Stimulated activated naive B cell treated with anti-CD40 and anti-IgM and Interleukin-4, amounts not matched to agents 10 μg/mL and 1 μg/mL and 100 μg/mL, for 72 hours (primary cell): ENCODE measurements at regions not wholly inside any gene's neighbourhood (a gene's known extent, or its start where the extent isn't known, plus 50 kb on each side); places are given as distances from the start of the nearest gene placed in this dataset.

Source experiments
- ATAC-seq, 2 donors: fragments of 150-1000 bp; cut with Tn5 transposase; replicated peaks; 2 replicates each; pipeline ENCODE4 v1.10.0; 2021; ENCODE audit warnings: moderate library complexity in 1 of 2
- DNase-seq: peaks from one replicate; pipeline ENCODE4 v3.0.0; 2021
- H3K27ac Mint-ChIP-seq: one replicate; pipeline ENCODE4 v1.8.0; 2022; ENCODE audit warnings: mild to moderate bottlenecking, mixed read lengths
- H3K27me3 Mint-ChIP-seq, 2 donors: one replicate each; pipeline ENCODE4 v1.8.0; 2022; ENCODE audit warnings: mixed read lengths in 2 of 2
- H3K36me3 Mint-ChIP-seq, 2 donors: one replicate each; pipeline ENCODE4 v1.8.0; 2022; ENCODE audit warnings: mixed read lengths in 2 of 2, mild to moderate bottlenecking in 1 of 2
- H3K4me1 Mint-ChIP-seq, 2 donors: one replicate each; pipeline ENCODE4 v1.8.0; 2022; ENCODE audit warnings: mixed read lengths in 2 of 2, mild to moderate bottlenecking in 1 of 2
- H3K4me3 Mint-ChIP-seq, 2 donors: one replicate each; pipeline ENCODE4 v1.8.0; 2022; ENCODE audit warnings: mild to moderate bottlenecking in 2 of 2, mixed read lengths in 2 of 2, moderate library complexity in 1 of 2
- H3K9me3 Mint-ChIP-seq, 2 donors: one replicate each; pipeline ENCODE4 v1.8.0; 2022; ENCODE audit warnings: mixed read lengths in 2 of 2, mild to moderate bottlenecking in 1 of 2

GRCh38 chr2:104790901-104791495, 62.9 kb upstream of the POU3F3 start:
- Mint-ChIP-seq H3K27ac (no peak overlapping the region), H3K4me3 (no peak overlapping the region), H3K27me3 (peaks cover 24 to 38% of the 10 kb centered on the region in 2 donors), H3K9me3 (no peaks in the 10 kb centered on the region), H3K4me1 (no peaks in the 10 kb centered on the region), H3K36me3 (no peaks in the 10 kb centered on the region)
- DNase-seq = no peak
- no peak for ATAC-seq

GRCh38 chr2:104793966-104794365, 59.9 kb upstream of the POU3F3 start:
- no peak overlapping the region for H3K4me3 Mint-ChIP-seq
- no peaks in the 10 kb centered on the region for H3K36me3 Mint-ChIP-seq
- no peak overlapping the region for H3K27ac Mint-ChIP-seq
- no peaks in the 10 kb centered on the region for H3K4me1 Mint-ChIP-seq
- ATAC-seq (no peak), DNase-seq (no peak)
- H3K27me3 Mint-ChIP-seq = peaks cover 18 to 23% of the 10 kb centered on the region in 2 donors
- H3K9me3 Mint-ChIP-seq = no peaks in the 10 kb centered on the region

DNA sequence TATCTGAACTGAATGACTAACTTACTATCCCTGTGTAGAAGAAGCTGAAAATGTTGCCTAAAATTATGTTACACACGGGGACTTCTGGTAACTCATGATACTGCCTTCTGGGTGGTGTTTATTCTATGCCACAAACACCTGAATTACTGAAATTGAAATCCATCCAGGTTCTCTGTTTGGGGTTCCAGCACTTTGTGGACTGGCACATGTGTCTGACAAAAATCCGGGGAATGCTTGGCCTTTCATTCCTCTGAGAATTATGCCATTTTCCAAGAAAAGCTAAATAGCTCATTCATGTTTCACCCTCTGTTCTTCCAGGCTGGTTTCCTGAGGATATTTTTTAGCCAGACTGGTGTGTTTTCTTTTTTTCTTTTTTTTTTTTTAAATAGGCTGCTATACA, 59.5 kb upstream of the POU3F3 start:
- Mint-ChIP-seq H3K9me3 (no peaks in the 10 kb centered on the region), H3K27me3 (peaks cover 18 to 19% of the 10 kb centered on the region in 2 donors), H3K4me3 (no peak overlapping the region), H3K4me1 (no peaks in the 10 kb centered on the region), H3K36me3 (no peaks in the 10 kb centered on the region), H3K27ac (no peak overlapping the region)
- no peak for ATAC-seq
- DNase-seq = no peak
